ENCODE measurements at regions not wholly inside any gene's neighbourhood (a gene's known extent, or its start where the extent isn't known, plus 50 kb on each side); places are given as distances from the start of the nearest gene placed in this dataset.

- TF ChIP-seq POLR2A (IDR thresholded peaks at IDR 0.05) (no peak), CTCF (IDR thresholded peaks at IDR 0.05) (no peak)
Observed at GRCh38 chr2:236644067-236644466, 74.4 kb downstream of the ACKR3 start.
